NCI-H1417 (cell line): ENCODE measurements at regions not wholly inside any gene's neighbourhood (a gene's known extent, or its start where the extent isn't known, plus 50 kb on each side); places are given as distances from the start of the nearest gene placed in this dataset.
A peak's percentile ranks its signal among the peaks of the same experiment; 100 is the strongest.

Experiments
- DNase-seq, 3 experiments: peaks; one replicate each; lab custom pipeline; 2025; lab: John Stamatoyannopoulos, UW

GRCh38 chr6:169997187-169997929 lies 245.9 kb downstream of the ERMARD start:
- DNase-seq = no peak

- no peak for DNase-seq
Measured at GRCh38 chr6:169996378-169997051, 245.1 kb downstream of the ERMARD start.

DNA sequence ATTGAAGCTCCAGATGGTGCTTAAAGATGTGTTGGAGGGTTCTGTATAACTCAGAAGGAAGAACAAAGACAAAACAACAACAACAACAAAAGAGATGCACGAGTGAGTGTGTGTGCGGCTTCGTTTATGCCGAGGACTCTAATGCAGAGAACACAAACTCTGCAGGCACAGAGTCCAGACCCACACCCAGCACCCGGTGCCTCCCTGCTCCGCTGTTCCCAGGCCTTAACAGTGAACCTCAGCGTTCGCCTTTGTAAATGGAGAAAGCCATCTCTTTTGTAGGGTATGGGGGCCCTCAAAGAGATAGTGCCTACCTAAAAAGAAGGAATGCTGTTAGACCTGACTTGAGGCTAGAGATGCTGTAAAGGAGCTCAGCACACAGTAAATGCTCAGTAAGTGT lies 243.3 kb downstream of the ERMARD start:
- no peak for DNase-seq

DNA sequence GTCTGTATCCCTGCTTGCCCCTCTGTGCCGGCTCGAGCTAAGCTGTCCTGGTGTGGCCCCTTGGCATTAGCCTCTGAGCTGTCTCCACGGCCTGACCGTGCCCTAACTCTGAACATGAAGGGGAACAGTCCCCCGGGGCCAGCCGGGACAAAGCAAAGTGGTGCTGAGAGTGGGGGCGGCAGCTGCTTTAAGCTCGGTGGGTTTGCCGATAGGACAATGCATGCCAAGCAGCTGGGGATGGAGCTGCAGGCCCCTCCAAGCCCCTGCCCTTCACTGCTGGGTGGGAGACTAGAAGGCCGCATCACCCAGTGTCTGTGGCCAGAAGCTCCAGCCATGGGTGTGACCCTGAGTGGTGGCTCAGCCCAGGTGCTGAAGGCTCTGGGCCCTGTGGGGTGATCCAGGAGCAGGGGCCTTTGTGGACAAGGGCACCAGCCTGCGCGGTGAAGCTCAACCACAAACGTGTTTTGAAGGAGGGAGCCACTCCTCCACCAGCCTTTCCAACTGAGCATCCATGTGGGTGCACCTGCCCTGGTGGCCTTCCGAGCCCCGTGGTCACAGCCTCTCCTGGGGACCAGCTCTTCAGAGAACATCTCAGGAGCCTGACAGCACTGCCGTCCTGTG lies 242.5 kb downstream of the ERMARD start:
- no peak for DNase-seq

- no peak for DNase-seq
Measured at GRCh38 chr6:169991913-169992312, 240.5 kb downstream of the ERMARD start.

DNA sequence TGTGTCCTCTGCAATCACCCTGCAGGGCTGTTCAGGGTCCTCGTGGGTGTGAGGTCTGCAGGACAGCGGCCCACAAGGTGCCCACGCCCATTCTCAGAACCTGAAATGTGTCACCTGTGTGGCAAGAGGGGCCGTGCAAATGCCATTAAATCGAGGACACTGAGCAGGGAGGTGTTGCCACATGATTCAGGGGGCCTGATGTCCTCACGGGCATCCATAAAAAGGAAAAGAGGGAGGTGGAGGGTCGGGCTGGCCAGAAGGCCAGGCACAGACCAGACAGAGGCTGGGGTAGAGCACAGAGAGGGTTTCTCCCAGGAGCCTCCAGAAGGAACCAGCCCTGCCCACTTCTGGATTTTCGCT lies 239.6 kb downstream of the ERMARD start:
- no peak for DNase-seq

DNA sequence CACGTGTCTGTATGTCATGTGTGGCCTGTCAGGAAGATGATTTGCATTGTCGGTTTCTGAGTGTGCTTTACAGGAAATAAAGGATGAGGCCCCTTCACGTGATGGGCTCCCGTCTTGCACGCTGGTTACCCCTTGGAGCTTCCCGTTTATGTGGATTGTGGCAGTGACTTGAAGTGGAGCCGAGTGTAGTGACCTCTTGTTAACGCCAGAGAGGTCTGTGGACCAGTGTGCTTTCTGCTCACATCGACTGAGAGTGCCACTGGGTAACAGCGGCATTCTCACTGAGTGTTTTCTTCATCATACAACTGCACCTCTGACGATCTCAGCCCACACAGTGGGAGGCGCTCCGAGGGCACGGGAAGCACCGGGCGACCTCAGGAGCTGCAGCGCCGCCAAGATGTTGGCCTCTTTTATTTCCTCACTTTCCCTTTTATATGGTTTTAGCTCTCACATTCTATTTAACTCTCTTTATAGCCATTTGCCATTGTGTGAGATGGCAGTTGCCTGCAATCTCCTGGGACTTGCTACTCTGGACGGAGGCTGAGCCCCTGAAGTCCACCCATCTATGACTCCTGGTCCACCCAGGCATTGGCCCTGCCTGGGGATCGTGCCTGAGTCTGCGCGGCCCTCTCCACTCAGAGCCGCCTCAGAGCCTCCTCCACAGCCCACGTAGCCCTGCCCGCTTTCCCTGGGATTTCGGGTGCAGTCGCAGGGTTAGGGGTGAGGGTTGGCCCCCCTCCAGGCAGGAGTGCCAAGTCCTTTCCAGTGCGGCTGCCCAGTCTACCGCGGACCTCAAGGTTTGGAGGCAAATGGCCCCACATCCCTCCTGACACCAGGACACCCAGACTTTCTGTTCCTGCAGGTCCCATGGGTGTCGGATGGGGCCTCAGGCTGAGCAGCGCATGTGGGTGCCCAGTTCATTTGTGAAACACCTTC lies 238.9 kb downstream of the ERMARD start:
- DNase-seq = no peak

GRCh38 chr6:169989594-169989993 lies 238.2 kb downstream of the ERMARD start:
- no peak for DNase-seq

DNA sequence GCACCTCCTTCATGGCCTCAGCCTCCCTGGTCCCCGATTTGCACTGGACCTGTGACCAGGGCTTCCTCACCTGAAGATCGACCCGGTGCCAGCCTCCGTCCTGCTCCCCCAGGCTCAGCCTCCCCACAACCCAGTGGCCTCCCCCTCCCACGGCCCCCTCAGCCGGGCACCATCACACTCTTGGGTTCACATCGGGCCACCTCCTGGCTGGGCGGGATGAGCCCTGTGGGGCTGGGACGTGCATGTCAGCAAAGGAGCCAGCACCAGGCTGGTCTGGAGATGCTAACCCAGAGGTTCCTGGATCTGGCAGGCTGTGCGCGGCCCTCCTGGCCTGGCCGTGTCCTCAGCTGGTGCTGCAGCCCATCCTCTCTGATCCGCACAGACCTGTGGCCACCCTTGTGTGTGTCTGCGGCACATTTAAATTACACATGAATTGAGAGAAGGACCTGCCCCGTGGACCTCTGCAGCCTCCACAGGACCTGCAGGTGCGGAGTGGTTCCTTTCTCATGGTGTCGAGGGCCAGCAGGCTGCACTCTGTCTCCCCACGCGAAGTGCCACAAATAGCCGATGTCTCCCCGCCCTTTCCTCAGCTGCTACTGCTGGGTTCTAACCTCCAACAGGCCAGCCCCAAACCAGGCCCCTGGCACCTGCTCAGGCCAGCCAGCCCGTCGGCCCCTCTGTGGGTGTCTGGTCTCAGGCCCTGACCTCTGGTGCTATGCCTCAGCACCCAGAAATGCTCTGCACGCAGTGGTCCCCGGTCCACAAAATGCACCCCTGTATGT lies 237.5 kb downstream of the ERMARD start:
- no peak for DNase-seq

DNA sequence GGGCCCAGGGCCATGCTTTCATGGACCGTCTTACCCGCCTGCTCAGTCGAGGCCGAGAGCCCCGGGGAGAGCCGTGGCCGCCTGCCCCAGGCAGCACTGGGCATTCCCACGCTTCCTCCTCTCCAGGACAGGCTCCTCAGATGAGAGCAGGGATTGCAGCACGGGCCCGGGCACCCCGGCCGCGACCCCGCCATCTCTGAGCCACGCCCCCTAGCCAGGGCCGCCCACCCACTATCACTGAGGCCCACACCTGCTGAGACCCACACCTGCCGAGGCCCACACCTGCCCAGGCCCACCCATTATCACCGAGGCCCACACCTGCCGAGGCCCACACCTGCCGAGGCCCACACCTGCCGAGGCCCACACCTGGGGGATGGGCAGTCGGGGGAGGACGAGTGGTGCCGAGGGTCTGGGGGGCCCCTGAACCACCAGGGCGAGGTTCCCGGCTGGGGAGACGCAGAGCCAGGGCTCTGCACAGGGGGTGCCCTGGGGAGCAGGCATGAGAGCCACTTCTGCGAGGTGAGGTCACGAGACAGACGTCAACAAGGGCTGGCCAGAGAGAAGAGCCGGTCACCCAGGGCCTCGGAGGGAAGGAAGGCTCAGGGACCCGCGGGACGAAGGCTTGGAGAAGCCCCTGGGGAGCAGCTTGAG lies 235.6 kb downstream of the ERMARD start:
- no peak for DNase-seq

GRCh38 chr6:169986171-169986847 lies 234.9 kb downstream of the ERMARD start:
- peak in 1 of 3 experiments; percentile 73 for DNase-seq

DNA sequence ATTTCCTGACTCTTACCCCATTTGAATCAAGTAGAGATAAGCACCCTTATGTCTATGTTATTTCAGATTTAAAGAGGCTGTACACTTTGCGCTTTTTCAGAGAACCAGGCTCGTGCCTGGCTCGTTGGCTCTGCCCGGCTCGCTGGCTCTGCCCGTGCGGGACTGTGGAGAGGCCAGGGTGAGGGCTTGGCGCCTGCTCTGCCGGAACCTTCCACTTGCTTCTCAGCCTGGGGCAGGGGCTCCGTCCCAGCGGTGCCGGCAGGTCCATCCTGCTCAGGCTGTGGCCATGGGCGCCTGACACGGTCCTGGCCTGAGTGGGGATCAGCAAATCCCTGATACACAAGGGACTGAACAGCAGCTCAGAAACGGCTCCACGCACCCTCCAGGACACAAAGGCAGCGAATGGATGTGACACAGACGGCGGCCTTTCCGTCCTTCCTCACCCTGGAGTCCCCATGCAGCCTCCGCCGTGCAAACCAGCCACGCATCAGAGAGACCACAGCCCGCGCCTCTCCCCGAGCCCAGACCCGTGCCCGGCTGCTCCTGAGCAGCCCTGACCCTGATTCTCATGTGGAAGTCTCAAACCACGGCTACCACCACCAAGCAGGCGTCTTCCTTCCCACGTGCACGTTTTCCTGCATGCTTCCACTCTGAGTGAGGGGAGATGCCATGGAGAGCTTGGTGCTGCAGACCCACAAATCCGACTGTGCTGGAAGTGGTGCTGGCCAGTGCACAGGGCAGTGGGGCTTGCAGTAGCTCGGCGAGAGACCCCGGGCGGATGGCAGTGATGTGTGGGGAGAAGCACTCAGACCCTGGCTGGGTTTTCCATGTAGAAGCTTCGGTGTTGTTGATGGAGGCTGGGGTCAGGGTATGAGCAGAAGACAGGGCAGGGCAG lies 233.9 kb downstream of the ERMARD start:
- DNase-seq = no peak

DNA sequence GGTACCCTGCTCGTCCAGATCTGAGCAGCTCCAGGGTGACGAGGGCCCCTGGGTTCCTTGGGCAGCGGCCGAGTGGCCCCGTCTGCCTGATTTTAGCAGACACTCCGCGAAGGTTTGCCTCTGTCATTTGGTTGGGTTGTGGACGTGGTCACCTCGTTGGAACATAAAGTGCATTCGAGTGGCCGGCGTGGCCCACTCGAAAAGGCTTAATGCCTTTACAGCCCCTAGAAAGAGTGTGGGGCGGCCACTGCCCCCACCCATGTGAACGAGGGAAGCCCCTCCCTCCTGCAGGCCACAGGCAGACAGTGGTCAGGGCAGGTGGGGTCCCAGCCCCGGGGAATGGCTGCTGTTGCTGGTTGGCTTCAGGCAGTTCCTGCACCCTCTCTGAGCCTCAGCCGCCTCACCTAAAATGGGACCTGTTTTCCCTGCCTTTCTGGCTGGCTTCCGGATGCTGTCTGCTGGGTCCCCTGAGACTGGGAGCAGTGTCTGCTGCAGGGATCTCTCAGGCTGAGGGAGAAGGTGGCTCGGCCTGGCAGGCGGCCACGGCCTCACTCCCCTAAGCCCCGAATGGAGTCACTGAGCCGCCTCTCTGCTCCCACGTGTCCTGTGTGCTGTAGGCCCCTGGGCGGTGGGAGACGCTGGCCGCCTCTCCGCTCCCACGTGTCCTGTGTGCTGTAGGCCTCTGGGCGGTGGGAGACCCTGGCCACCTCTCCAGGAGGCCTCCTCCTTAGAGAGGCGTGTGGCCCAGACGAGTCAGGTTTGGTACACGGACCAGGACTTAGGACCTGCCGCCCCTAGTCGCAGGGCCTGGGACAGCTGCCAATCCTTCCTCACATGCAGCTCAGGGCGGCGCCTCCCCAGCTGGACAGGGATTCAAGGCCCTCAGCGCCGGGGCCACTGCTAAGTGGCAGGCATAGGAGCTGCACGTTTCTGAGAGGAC lies 233.0 kb downstream of the ERMARD start:
- peak in 1 of 3 experiments; percentile 77 for DNase-seq

GRCh38 chr6:169983651-169984050 lies 232.2 kb downstream of the ERMARD start:
- no peak for DNase-seq

DNA sequence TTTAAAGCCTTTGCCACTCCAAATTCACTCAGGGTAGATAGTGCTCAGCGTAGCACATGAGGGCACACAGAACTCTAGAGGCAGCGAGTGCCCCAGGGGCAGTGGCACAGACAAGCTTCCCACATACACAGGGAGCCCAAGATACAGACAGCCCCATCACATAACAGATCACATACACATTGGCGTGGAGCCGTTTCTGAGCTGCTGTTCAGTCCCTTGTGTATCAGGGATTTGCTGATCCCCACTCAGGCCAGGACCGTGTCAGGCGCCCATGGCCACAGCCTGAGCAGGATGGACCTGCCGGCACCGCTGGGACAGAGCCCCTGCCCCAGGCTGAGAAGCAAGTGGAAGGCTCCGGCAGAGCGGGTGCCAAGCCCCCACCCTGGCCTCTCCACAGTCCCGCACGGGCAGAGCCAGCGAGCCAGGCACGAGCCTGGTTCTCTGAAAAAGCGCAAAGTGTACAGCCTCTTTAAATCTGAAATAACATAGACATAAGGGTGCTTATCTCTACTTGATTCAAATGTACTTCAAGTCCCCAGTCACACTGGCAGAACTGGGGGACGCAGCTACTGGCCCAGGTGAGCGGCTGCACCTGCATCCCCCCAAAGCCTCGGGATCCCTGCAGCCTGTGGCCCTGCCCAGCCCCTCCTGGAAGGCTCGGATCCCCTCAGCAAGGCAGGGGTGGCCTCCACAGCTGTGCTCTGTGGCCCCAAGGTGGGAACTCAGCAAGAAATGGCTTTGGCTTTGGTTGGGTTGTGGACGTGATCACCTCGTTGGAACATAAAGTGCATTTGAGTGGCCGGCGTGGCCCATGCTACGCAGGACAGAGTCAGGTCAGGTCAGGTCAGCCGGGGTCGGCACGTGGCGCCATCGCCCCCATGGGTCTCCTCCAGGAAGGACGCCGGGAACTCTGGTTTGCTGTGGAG lies 231.3 kb downstream of the ERMARD start:
- DNase-seq = no peak

- DNase-seq = no peak
Measured at GRCh38 chr6:169981969-169982368, 230.5 kb downstream of the ERMARD start.

GRCh38 chr6:169981568-169981967 lies 230.1 kb downstream of the ERMARD start:
- DNase-seq = no peak
